Kasumi-1 (cell line): ENCODE measurements at regions not wholly inside any gene's neighbourhood (a gene's known extent, or its start where the extent isn't known, plus 50 kb on each side); places are given as distances from the start of the nearest gene placed in this dataset.
"Not testable (repeated sequence)": the region's sequence is repeated elsewhere in the genome, so short reads cannot be mapped to it uniquely, and the experiment has no call there.

ENCODE experiments used
- DNase-seq, 2 experiments: peaks; one replicate each; lab custom pipeline; 2025; lab: John Stamatoyannopoulos, UW

DNA sequence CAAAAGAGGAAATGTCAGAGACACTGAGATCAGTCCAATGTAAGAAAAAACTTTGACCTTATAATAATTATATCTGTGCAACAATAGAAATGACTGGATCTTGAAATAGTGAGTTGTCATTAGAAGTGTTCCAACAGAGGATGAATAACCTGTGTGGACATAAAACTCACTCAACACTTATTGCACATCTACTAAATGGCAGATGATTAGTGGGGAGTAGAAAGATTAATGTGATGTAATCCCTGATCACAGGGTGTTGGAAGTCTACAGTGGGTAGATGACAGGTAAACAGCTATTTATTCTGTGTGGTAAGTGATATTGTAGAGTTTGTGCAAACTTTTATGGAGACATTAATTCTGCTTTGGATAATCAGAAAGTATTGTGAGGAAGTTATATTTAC, 177.3 kb upstream of the HMHB1 start:
- no peak for DNase-seq

DNA sequence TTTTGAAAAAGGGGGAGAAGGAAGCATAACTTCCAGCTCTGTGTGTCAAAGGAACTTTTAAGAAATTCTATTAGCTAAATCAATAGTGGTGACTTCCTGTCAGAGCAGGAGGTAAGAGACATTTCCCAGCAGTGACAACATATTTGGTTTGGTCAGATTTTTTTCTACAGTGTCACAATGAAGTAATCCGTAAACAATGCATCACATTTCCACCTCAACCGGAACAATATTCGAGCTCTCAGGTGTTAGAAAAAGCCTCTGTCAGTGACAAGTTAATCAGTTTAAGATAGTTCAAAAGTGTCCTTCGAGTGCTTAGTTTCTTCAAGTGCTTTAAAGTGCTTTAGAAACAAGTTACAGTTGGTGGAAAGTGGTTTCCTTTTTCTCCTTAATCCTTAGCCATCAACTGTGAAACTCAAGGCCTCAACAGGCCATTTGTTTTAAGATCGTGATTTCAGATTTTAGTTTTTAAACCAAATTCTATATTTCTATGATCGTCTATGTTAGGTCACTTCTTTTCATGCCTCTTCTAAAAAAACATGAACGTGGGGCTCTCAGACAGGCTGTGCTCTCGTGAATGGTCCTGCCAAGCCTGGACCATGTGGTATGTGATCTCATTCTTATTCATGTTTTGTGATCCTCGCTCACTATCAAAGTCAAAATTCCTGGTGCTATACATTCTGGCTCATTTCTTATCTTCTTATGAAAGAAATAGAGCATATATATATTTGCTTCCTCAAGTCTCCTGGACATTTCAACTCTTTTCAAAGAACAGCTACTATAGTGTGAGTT, 181.9 kb upstream of the HMHB1 start:
- no peak for DNase-seq

DNA sequence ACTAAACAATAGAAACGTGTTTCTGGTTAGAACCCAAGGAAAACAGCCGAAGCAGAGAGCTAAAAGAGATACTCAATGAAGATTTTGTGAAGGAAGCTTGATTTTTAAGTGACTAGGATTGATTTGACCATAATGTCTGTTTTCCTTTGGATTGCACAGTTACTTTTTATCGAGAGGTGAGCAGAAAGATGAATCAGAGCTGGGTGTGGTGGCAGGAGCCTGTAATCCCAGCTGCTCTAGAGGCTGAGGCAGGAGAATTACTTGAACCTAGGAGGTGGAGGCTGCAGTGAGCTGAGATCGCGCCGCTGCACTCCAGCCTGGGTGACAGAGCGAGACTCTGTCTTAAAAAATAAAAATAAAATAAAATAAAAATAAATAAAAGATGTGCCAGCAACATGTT, 186.9 kb upstream of the HMHB1 start:
- not testable (repeated sequence) for DNase-seq

DNA sequence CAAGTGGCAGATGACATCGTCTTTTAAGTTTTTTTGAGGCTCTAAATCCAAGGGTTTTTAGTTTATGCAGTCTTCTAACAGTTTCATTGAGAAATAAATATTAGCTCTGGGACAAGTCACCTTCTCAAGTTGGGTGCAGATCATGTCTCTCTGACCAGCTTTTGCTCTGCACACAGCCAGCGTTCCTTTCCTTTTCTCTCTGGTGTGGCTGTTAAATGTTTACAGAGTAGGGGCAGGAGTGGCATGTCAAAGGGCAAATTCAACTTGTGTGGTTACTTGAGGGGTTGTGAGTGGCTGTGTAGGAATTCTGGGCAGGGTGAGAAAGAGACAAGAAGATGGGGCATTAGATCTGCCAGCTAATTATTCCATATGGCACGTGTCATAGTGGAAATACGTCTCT, 187.5 kb upstream of the HMHB1 start:
- DNase-seq: no peak

DNA sequence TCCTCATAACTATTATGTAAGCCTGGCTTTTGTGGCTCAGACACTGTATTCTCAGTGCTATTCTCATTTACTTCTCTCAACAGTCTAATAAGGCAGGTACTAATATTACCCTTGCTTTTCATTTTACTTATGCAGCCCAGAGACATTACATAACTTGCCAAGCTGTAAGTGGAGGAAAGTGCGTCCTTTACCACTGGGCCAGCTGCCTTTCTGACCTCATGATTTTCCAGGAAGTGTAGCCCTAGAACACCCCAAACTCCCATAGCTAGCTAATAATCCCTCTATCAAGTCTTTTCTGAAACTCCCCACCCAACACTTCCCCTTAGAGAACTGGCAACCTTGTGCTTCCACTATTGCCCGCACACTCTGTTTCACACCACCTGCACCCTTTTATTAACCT, 192.9 kb upstream of the HMHB1 start:
- DNase-seq: no peak

DNA sequence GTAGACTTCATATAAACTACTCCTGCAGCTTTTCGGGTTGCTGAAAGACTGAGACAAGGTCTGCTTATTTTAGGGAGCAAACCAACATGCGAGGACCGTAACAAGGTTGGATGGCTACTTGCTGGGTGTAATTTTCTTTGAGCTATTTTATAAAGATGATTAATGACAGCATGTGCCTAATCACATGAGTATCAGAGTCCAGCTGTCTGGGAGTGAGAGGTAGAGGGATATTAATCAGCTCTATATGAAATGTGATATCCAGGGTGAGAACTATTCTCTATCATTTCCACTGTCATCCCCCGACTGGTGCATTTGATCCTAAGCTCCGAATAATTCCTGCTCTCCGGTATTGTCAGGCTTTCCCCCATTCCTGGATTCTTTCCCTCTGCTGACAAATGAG, 193.8 kb upstream of the HMHB1 start:
- DNase-seq: no peak

DNA sequence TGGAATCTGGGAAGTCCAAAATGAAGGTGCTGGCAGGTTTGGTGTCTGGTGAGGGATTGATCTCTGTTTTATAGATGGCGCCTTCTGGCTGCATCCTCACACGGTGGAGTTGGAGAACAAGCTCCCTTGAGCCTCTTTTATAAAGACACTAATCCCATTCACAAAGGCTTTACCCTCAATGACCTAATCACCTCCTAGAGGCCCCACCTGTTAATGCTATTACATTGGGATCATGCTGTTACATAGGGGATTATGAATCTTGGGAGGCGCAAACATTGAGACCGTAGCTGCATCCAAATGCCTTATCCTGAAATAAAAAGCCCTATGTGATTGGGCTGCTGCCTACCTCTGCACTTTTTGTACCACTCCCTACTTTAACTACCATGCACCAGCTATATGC, 197.1 kb upstream of the HMHB1 start:
- DNase-seq: no peak

DNA sequence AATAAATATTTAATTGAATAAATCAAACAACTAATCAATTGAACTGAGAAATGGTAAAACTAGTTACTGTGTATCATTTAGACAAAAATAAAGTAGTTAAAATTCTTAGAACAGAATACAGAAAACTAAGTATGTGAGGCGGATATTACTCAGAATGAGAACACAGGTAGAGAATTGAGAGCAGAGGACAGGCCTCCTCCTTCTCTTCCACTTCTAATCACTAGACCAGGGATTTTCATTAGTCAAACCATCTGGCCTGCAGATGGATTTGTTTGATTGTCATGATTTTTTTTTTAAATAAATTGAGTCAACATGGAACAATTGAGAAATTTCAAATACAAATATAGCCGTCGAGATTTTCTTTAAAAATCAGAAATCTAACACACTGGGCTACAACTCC, 198.6 kb upstream of the HMHB1 start:
- no peak for DNase-seq

DNA sequence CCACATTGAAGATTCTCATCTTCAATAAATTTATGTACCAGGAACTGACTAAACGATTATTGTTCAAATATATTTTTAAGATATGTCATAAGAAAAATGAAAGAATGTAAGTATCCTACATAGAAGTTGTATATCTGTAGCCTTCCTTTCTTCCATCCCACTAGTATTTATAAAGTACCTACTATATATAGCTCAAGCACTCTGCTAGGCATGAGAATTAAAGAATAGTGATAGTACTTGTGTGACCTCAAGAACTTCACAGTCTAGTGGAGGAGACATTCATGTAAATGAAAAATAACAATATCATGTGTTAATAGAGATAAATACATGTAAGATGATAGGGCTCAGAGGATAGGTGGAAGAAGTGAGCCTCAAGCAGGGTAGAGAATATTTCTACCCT, 201.0 kb upstream of the HMHB1 start:
- DNase-seq: no peak

DNA sequence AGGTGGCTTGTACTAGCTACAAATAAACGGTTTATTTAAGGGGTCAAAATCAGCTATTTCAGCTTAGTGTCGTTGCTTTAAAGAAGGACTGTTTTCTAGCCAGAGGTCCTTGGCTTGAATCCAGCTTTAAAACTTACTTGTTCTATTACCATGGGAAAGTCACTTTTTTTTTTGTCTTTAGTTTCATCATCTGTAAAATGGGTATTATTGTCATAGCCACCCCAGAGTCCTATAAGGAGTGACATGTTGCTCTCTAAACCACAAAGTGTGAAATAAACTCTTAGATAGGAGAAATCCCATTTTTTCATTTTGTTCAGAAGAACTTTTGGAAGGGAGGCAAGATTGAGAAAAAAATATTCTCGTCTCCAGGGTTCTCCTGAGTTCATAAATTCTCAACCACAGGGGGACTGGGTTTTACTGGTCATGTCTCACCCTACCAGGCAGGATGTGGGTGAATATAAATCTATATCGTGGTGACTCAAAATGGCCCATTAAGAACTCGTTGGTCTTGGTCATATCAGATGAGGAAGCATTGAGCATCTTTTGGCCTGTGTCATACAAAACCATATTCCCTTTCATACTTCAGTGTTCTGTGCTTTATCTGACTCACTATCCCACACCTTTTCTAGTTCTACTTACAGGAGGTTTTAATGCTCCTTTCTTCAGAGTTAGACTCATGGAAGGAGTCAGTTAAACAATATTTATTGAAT, 202.7 kb upstream of the NR3C1 start:
- peak; percentile 26 to 27 for DNase-seq

DNA sequence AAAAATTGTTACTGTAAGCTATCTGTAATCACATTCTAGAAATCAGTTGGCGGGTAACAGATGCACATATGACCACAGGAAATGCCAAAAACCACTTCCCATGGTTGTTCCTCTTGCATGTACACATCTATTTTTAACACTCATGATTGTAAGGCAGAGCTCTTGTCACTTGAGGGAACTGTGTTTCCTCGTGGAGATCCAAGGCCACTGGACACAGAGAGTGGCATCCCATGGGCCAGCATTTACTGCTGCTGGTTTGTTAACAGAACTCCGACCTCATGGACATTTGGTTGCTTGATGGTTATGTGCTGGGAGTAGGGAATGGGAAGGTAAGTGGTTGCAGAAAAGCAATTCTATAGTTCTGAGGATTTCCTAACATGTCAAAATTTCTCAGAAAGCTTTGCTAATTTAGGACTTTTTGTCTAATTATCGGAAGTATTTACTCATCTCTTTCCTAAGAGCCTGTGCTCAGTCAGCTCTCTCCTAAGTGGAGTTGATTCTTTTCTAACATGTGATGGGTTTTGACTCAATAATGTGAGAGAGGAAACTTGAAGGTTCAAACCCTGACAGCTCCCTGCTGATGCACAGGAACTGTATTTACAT, 202.0 kb upstream of the NR3C1 start:
- DNase-seq: peak; percentile 86 to 88

DNA sequence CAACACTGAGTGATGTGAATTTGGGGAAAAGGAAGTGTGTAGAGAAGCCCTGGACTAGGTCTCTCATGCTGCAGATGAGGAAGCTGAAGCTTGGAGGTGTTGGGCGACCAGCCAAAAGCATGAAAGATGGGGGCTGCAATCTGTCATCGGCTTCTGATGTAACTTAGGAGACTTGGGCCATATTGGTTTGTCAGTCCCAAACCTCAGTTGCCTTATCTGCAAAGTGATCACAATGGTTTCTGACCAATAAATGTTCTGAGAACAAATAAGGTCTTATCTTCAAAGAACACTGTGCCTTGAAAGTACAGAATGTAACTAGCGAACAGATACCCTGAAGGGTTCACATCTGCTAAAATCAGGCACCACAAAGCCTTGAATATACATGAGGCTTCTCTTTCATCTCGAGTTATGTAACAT, 198.4 kb upstream of the NR3C1 start:
- peak; percentile 65 to 80 for DNase-seq

DNA sequence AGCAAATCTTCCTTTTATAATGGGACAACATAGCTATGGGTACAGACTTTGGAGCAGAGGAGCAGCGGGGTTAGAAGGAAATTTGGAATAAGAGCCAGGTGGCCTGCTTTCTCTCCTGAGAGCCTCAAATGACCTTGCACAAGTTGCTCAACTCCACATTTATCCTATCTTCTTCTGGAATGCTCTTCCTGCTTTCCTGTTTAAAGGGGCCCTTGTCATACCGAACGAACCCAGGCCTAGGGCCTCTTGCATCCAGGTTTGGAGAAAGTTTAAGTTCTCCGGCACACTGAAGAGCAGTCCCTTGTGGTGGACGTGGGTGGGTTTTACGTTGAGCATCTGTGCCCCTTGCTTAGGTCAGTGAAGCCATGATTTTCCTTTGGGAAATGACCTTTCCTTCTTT, 197.9 kb upstream of the NR3C1 start:
- no peak for DNase-seq

DNA sequence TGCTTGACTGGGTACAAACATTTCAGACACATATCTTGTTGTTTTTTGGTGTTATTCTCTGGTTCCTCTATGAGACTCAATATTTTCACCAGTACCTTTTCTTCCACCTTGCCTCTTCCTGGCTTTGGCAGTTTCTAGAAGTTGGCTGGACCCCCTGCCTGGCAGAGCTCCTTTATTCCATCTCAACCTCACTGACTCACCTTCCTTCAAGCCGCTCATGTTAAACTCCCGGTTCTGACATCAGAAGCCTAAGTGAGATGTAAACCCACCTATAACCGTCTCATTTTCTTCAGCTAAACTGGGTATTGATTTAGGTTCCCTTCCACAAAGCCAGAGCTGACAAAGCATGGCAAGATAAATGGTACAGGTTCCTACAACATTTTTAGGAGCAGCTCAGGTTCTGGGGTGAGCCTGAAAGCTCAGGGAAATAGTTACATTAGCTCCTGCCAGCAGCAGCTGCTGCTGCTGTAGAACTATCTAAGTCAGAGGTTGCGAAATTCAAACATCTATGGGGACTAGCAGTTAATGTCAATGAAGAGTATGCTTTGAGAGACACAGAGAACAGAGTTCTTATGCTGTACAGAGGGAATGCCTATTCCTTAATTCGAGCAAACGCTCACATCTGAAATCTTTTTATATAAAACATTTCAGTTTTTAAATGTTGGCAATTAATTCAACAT, 197.1 kb upstream of the NR3C1 start:
- DNase-seq: peak; percentile 31 to 61

DNA sequence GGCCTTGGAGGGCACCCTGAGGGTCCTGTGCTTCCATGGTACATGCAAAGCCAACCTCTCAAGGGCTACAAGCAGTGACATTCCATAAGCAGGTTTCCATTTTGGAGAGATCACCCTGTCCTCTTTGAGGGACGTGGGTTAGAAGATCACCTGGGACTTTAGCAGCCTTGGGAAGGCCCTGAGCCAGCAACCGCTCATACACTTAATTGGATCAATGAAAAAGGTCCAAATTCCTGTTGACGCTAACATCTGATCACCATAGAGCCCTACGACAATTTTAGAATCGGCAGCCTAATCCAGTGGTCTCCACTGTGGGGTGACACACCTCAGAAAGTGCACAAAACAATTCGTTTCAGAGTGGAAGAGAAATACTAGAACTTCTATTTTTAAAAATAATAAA, 196.0 kb upstream of the NR3C1 start:
- DNase-seq: no peak

DNA sequence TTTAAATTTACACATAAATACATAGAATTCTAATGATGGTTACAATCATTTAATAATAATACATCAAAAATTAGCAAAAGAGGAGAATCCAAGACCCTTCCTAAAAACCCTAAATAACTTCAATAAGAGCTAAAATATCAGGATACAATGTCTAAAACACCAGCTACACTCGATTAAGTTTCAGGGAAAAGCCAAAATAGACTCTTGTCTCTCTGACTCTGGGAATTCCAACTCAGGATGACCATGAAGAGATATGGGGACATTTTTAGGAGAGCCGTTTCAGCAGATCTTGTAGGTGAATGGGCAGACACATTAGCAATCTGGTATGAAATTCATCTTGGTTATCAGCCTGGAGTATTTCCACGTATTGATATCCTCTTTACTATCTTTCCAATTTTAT, 193.3 kb upstream of the NR3C1 start:
- DNase-seq: no peak

DNA sequence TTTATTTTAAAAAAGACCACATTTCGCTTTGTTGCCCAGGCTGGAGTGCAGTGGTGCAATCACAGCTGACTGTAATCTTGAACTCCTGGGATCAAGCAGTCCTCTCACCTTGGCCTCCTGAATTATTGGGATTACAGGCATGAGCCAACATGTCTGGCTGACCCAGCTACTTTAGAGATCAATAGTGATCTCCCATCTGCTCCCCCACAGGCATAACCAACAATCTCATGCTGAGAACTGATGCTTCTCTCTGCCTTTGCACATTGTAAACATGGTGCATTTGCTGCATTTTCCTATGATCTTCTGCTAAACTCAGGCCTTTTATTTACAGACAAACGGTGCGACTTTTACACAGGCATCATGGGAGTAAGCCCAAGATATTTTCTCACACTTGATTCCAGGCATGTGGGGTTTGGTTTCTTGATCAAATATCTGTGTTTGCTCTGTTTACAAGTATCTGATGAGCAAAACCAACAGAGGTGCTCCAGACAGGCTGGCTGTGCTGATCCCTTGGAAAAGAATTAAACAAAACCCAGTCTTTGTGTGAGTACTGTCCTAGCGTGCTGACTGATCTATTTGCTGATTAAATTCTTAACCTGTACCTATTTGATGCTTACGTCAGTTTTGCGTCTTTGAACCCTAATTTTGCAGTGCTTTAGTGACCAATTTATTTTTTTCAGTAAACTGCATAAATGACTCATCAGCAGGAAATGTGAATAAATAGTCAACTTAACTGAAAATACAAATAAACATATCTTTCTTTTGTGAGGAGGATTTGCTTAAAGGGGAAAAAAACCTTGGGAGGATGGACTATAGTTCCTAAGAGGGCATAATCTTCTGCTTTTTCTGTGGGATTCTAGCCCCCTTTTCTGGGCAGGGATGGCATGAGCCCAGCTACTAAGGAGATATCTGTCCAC, 191.7 kb upstream of the NR3C1 start:
- DNase-seq: no peak

DNA sequence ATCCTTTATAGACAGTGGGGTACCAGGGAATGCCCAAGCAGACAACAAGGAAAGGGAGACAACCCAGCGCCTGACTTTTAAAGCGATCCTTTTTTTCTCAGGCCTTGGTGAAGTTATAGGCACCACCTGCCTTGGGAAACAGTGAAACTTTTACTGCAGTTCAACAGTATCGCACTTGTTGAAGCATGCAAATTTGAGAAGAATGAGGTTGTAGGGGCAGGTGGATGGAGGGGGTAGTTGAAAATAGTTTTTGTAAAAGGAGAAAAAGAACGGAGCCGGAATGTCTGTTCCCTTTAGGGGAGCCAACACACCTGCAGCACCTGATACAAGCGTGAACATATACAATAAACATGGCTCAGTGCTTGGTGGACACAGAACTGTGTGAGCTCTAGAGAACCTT, 190.2 kb upstream of the NR3C1 start:
- no peak for DNase-seq

DNA sequence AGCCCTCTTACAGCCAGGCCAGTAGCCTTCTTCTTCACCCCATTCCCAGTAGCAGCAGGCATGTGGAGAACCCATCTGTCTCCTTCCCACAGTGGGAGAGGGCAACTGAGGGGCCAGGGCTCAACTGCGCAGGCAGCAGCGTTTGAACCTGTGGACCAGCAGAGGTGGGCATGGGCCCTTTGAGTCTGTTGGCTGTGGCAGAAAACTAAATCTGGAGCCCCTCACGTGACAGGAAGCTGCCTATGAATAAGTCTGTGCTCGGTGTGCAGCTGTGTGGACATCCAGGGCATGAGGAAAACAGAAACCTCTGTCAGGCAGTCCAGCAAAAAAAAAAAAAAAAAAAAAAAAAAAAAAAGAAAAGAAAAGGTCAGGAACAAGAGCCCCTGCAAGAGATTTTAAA, 189.2 kb upstream of the NR3C1 start:
- peak in 1 of 2 experiments; percentile 15 for DNase-seq

DNA sequence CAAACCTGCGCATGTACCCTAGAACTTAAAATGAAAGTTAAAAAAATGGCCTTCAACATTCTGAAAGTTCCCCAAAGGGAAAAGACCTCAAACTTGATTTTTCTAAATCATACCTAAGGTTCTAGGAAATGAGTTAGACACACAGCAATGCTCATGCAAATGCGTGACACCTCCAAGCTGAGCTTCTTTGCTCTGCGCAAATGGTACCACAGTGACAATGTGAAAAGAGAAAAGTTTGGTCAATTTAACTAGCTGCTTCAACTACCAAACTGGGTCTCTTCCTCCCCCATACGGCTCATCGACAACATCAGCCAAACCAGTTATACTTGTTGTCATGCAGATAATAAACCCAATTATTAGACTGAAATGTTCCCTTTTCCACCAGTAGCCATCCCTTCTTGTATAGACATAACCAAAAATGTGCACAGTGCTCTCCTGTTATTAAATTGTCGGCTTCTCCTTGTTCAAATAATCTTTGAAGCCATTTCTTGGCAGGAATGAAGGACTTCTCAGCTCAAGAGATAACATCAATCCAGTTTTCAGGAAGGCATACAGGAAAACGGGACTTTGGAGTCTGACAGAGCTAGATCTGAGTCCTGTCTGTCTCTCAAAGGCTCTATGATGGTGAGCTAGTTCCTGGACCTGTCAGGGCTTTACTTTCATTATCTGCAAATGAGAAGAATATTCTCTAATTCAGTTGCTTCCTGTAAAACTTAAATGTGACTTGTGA, 185.6 kb upstream of the NR3C1 start:
- no peak for DNase-seq

DNA sequence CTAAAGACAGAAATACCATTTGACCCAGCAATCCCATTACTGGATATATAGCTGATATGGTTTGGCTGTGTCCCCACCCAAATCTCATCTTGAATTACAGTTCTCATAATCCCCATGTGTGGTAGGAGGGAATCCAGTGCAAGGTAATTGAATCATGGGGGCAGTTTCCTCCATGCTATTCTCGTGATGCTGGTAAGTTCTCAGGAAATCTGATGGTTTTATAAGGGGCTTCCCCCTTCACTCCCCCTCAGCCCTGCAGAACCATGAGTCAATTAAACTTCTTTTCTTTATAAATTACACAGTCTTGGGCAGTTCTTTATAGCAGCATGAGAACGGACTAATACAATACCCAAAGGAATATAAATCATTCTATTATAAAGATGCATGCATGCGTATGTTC, 184.6 kb upstream of the NR3C1 start:
- not testable (repeated sequence) for DNase-seq
